Spleen (tissue), 11 donors: ENCODE measurements at regions not wholly inside any gene's neighbourhood (a gene's known extent, or its start where the extent isn't known, plus 50 kb on each side); places are given as distances from the start of the nearest gene placed in this dataset.

Experiments used
- DNase-seq: peaks from one replicate; pipeline ENCODE4 v3.0.0-alpha.2; 2020
- H3K27ac ChIP-seq, 8 donors: fragments of 200-600 bp; sonication (generic) in 7 of 8; 1 replicate in 4 of 8; 2 replicates in 4 of 8; pipeline versions ENCODE4 v1.5.0 to v1.8.0; 2016 to 2021; ENCODE audit warnings: inconsistent platforms in 4 of 8, mild to moderate bottlenecking in 4 of 8, moderate library complexity in 1 of 8
- H3K27me3 ChIP-seq, 7 donors: fragments of 200-600 bp; sonication (generic) in 6 of 7; replicated peaks in 1 of 7; 1 replicate in 4 of 7; 2 replicates in 3 of 7; pipeline versions ENCODE4 v1.5.0 to v1.8.0; 2016 to 2021; ENCODE audit warnings: inconsistent platforms in 3 of 7, mild to moderate bottlenecking in 1 of 7
- H3K36me3 ChIP-seq, 6 donors: fragments of 200-600 bp; sonication (generic) in 5 of 6; 1 replicate in 4 of 6; 2 replicates in 2 of 6; pipeline versions ENCODE4 v1.5.0 to v1.8.0; 2016 to 2021; ENCODE audit warnings: inconsistent platforms in 2 of 6
- H3K4me1 ChIP-seq, 6 donors: fragments of 200-600 bp; sonication (generic) in 5 of 6; 1 replicate in 3 of 6; 2 replicates in 3 of 6; pipeline versions ENCODE4 v1.5.0 to v1.8.0; 2016 to 2021; ENCODE audit warnings: inconsistent platforms in 3 of 6
- H3K4me3 ChIP-seq, 8 donors: fragments of 200-600 bp; sonication (generic) in 7 of 8; 1 replicate in 4 of 8; 2 replicates in 4 of 8; pipeline versions ENCODE4 v1.5.0 to v1.8.0; 2016 to 2021; ENCODE audit warnings: inconsistent platforms in 4 of 8, mild to moderate bottlenecking in 4 of 8, moderate library complexity in 2 of 8
- H3K9me3 ChIP-seq, 8 donors: fragments of 200-600 bp; sonication (generic) in 7 of 8; 1 replicate in 4 of 8; 2 replicates in 4 of 8; pipeline versions ENCODE4 v1.5.0 to v1.8.0; 2016 to 2021; ENCODE audit warnings: inconsistent platforms in 4 of 8
- CTCF ChIP-seq, 11 experiments: fragments of 200-600 bp in 7 of 11; fragments of 450-650 bp in 4 of 11; sonication (generic) in 4 of 11; IDR thresholded peaks in 8 of 11; conservative IDR thresholded peaks in 3 of 11; 1 replicate in 7 of 11; 2 replicates in 4 of 11; pipeline versions ENCODE4 v1.4.0 to v1.8.0; 2016 to 2021; ENCODE audit warnings: antibody characterized with exemption in 11 of 11, inconsistent platforms in 4 of 11, mild to moderate bottlenecking in 1 of 11
- POLR2A ChIP-seq, 3 donors: fragments of 450-650 bp; IDR thresholded peaks; one replicate each; pipeline ENCODE4 v1.5.1; 2017; ENCODE audit warnings: antibody characterized with exemption in 3 of 3, mild to moderate bottlenecking in 1 of 3
- POLR2AphosphoS5 ChIP-seq, 3 donors: sonication (generic); formaldehyde crosslinking; IDR thresholded peaks; one replicate each; pipeline ENCODE4 v1.5.1; 2017; ENCODE audit warnings: antibody characterized with exemption in 3 of 3
- WGBS, 5 donors: extraction: QIAGEN DNeasy Blood & Tissue Kit in 3 of 5; methylation state at CpG; one replicate each; pipeline versions ENCODE4 v1.1.5 to v1.1.7; 2013 to 2018; 5-methylcytosine and 5-hydroxymethylcytosine counted together
- intact Hi-C: fragments of 100-400 bp; cut with DNase I; formaldehyde crosslinking; loops from one replicate; pipeline ENCODE4 v1.15.0; 2023; ENCODE audit warnings: low total_unique reads
- donor health status: healthy with polysubstance abuse.
- donor health status: DM: no; HTN: no; CAD: no; lungs with moderate emphysema.
- donor health status: DM: no; HTN: no; CAD: no.
- donor health status: Bipolar disorder and iron deficiency.
- donor health status: healthy.
- donor health status: DM: no; HTN: no; CAD: no.
- donor health status: DM: yes; HTN: yes; CAD: no.

- no peaks in the 10 kb centered on the region for H3K36me3 ChIP-seq
- H3K27me3 ChIP-seq, result no peaks in the 10 kb centered on the region
- no peak overlapping the region for H3K4me3 ChIP-seq
- no peak for TF ChIP-seq POLR2A (IDR thresholded peaks at IDR 0.05)
- no peak for TF ChIP-seq CTCF (IDR thresholded peaks at IDR 0.05 in 8 of 11, conservative IDR thresholded peaks at IDR 0.05 in 3 of 11)
- TF ChIP-seq POLR2AphosphoS5 (IDR thresholded peaks at IDR 0.05), result no peak
- H3K27ac ChIP-seq, result no peak overlapping the region
- WGBS, 5 donors, result 80 to 88% (median 85%) methylated on average over 2 to 3 of the region's 3 CpGs
- H3K4me1 ChIP-seq, result no peaks in the 10 kb centered on the region
- DNase-seq, result no peak
- intact Hi-C loops, result no loop called here
- no peaks in the 10 kb centered on the region for H3K9me3 ChIP-seq
These were observed 249.7 kb upstream of the ZNF462 start for GRCh38 chr9:106613250-106613737.

DNA sequence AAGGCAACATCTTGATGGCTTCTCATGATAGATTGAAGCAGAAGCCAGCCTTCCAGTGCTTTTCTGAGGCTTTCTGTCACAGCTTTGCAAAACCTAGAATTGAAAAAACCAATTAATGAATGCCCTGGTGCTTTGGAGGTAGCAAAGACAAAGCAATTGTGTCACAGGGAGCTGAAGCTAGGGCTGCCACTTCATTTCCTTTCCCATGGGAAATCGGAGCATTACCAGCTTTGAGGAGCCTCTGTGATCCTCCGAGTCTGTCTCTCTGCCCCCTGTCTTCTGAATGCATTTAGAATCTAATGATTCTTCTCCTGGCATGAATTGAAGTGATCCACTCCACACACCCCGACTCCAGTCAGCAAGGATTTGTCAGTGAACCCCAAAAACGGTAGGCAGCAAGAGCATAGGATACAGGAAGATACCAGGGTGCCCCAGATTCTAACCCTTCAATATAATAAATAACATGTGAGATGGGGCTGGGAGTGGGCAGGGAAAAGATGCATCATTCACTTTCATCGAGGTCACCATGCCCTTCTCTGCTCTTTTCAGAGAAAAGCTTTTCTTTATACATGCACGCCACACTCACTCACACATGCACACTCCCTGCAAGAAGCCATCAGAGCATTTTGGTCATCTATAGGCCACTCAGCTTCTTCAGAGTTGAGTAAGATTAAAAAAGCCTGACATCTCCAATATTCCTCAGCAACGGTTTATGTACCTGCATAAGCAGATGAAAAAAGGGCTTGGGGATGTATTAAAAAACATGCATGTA is 247.7 kb upstream of the ZNF462 start:
- Histone ChIP-seq H3K9me3 (no peaks in the 10 kb centered on the region), H3K27ac (no peak overlapping the region), H3K4me3 (no peak overlapping the region), H3K4me1 (no peaks in the 10 kb centered on the region), H3K27me3 (no peaks in the 10 kb centered on the region), H3K36me3 (no peaks in the 10 kb centered on the region)
- intact Hi-C loops, result no loop called here
- WGBS, 5 donors, result 74 to 89% (median 79%) methylated on average over 7 of the region's 7 CpGs
- TF ChIP-seq POLR2A (IDR thresholded peaks at IDR 0.05), result no peak
- TF ChIP-seq POLR2AphosphoS5 (IDR thresholded peaks at IDR 0.05), result no peak
- no peak for TF ChIP-seq CTCF (IDR thresholded peaks at IDR 0.05 in 8 of 11, conservative IDR thresholded peaks at IDR 0.05 in 3 of 11)
- no peak for DNase-seq

- no peaks in the 10 kb centered on the region for H3K36me3 ChIP-seq
- no peak overlapping the region for H3K4me3 ChIP-seq
- no peaks in the 10 kb centered on the region for H3K4me1 ChIP-seq
- H3K27me3 ChIP-seq, result no peaks in the 10 kb centered on the region
- intact Hi-C loops, result no loop called here
- TF ChIP-seq CTCF (IDR thresholded peaks at IDR 0.05 in 8 of 11, conservative IDR thresholded peaks at IDR 0.05 in 3 of 11) (no peak), POLR2AphosphoS5 (IDR thresholded peaks at IDR 0.05) (no peak), POLR2A (IDR thresholded peaks at IDR 0.05) (no peak)
- H3K9me3 ChIP-seq, result no peaks in the 10 kb centered on the region
- H3K27ac ChIP-seq, result no peak overlapping the region
- 76 to 86% (median 81%) methylated on average over 6 of the region's 6 CpGs for WGBS, 5 donors
- DNase-seq, result no peak
These were observed 246.9 kb upstream of the ZNF462 start for GRCh38 chr9:106616026-106616425.

DNA sequence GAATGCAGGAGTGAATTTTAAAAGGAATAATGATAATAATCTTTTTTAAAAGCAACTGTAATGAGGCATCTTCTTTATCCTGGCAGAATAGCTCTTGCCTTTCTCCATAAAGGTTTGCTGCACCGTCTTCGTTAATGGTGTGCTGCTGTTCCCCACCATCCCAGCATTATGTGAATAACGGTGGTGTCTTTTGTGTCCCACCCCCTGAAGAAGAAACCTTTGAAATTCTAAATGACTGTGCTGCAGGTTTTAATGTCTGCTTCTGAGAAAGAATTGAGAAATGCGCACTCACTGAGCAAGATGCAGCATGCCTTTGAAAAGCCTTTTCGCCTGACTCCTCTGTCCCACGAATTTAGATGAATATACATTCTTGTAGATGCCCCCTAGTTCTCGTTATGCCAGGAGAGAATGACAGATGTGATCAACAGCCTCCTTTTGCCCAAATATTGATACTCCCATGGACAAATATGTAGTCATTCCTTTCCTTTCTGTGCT is 246.1 kb upstream of the ZNF462 start:
- DNase-seq, result no peak
- intact Hi-C loops, result no loop called here
- Histone ChIP-seq H3K27me3 (no peaks in the 10 kb centered on the region), H3K36me3 (no peaks in the 10 kb centered on the region), H3K4me1 (no peaks in the 10 kb centered on the region), H3K4me3 (no peak overlapping the region), H3K9me3 (no peaks in the 10 kb centered on the region), H3K27ac (no peak overlapping the region)
- no peak for TF ChIP-seq CTCF (IDR thresholded peaks at IDR 0.05 in 8 of 11, conservative IDR thresholded peaks at IDR 0.05 in 3 of 11)
- no peak for TF ChIP-seq POLR2AphosphoS5 (IDR thresholded peaks at IDR 0.05)
- TF ChIP-seq POLR2A (IDR thresholded peaks at IDR 0.05), result no peak
- 86 to 92% (median 89%) methylated on average over 7 of the region's 7 CpGs for WGBS, 5 donors
